Natural killer cell treated with Interleukin-12 subunit alpha and Interleukin-12 subunit beta and Interleukin-15 and Interleukin-18, amount 100 ng/mL, for 72 hours (primary cell): ENCODE measurements at regions not wholly inside any gene's neighbourhood (a gene's known extent, or its start where the extent isn't known, plus 50 kb on each side); places are given as distances from the start of the nearest gene placed in this dataset.

Experiments
- ATAC-seq, 2 donors: fragments of 150-1000 bp; cut with Tn5 transposase in 1 of 2; sonication (Bioruptor Pico), chemical (Tn5 transposase) in 1 of 2; 2 replicates each; pipeline ENCODE4 v1.10.0; 2021
- DNase-seq: peaks from one replicate; pipeline ENCODE4 v3.0.0; 2022; ENCODE audit warnings: low spot score
- H3K27ac Mint-ChIP-seq, 2 donors: 1 replicate in 1 of 2; 2 replicates in 1 of 2; pipeline ENCODE4 v1.8.0; 2022; ENCODE audit warnings: mixed read lengths in 2 of 2, mild to moderate bottlenecking in 1 of 2, moderate library complexity in 1 of 2
- H3K27me3 Mint-ChIP-seq, 2 donors: 1 replicate in 1 of 2; 2 replicates in 1 of 2; pipeline ENCODE4 v1.8.0; 2022; ENCODE audit warnings: mixed read lengths in 2 of 2
- H3K36me3 Mint-ChIP-seq: one replicate; pipeline ENCODE4 v1.8.0; 2022; ENCODE audit warnings: mixed read lengths
- H3K4me1 Mint-ChIP-seq, 2 donors: 1 replicate in 1 of 2; 2 replicates in 1 of 2; pipeline ENCODE4 v1.8.0; 2022; ENCODE audit warnings: low read depth in 2 of 2, mixed read lengths in 2 of 2, mild to moderate bottlenecking in 1 of 2
- H3K4me3 Mint-ChIP-seq: one replicate; pipeline ENCODE4 v1.8.0; 2022; ENCODE audit warnings: mixed read lengths
- H3K9me3 Mint-ChIP-seq: 2 replicates; pipeline ENCODE4 v1.8.0; 2022; ENCODE audit warnings: mixed read lengths

- no peak overlapping the region for H3K27ac Mint-ChIP-seq
- no peaks in the 10 kb centered on the region for H3K36me3 Mint-ChIP-seq
- no peak for ATAC-seq
- no peak for DNase-seq
- no peaks in the 10 kb centered on the region for H3K27me3 Mint-ChIP-seq
- H3K9me3 Mint-ChIP-seq, result peaks cover 2% of the 10 kb centered on the region
- H3K4me1 Mint-ChIP-seq, result no peaks in the 10 kb centered on the region
- H3K4me3 Mint-ChIP-seq, result no peak overlapping the region
These were observed 460.2 kb upstream of the UBE2E3 start for GRCh38 chr2:180520206-180520605.

GRCh38 chr2:180519276-180519675 lies 461.1 kb upstream of the UBE2E3 start:
- no peaks in the 10 kb centered on the region for H3K4me1 Mint-ChIP-seq
- DNase-seq, result no peak
- no peaks in the 10 kb centered on the region for H3K27me3 Mint-ChIP-seq
- H3K27ac Mint-ChIP-seq, result no peak overlapping the region
- no peak for ATAC-seq
- H3K9me3 Mint-ChIP-seq, result peaks cover 2% of the 10 kb centered on the region
- no peak overlapping the region for H3K4me3 Mint-ChIP-seq
- no peaks in the 10 kb centered on the region for H3K36me3 Mint-ChIP-seq

DNA sequence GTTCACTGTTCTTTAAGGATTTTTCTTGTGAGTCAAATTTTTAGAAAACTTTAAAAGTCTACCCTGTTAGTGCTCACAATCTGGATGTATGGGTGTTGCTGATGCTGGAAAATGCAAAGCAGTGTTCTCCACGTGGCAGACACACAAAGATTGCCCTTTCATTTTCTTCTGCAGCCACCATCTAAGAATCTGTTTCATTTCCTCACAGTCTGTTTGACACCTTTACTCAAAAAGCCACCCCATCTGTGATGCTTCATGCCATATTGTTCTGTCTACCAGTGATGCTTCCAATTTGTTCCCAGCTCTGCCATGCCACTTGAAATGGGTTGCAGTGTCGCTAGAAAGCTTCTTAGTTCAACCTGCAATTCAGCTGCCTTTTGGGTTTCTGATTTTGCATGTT lies 464.2 kb upstream of the UBE2E3 start:
- no peaks in the 10 kb centered on the region for H3K36me3 Mint-ChIP-seq
- no peak overlapping the region for H3K27ac Mint-ChIP-seq
- H3K27me3 Mint-ChIP-seq, result no peaks in the 10 kb centered on the region
- ATAC-seq (no peak), DNase-seq (no peak)
- H3K9me3 Mint-ChIP-seq, result peaks cover 2% of the 10 kb centered on the region
- no peak overlapping the region for H3K4me3 Mint-ChIP-seq
- no peaks in the 10 kb centered on the region for H3K4me1 Mint-ChIP-seq

GRCh38 chr2:180513389-180513788 lies 467.0 kb upstream of the UBE2E3 start:
- Mint-ChIP-seq H3K36me3 (no peaks in the 10 kb centered on the region), H3K4me1 (no peaks in the 10 kb centered on the region), H3K9me3 (peaks cover 2% of the 10 kb centered on the region), H3K27me3 (no peaks in the 10 kb centered on the region), H3K4me3 (no peak overlapping the region), H3K27ac (no peak overlapping the region)
- no peak for DNase-seq
- ATAC-seq, result no peak

- no peaks in the 10 kb centered on the region for H3K36me3 Mint-ChIP-seq
- no peak overlapping the region for H3K4me3 Mint-ChIP-seq
- no peaks in the 10 kb centered on the region for H3K4me1 Mint-ChIP-seq
- H3K9me3 Mint-ChIP-seq, result no peaks in the 10 kb centered on the region
- DNase-seq (no peak), ATAC-seq (no peak)
- no peaks in the 10 kb centered on the region for H3K27me3 Mint-ChIP-seq
- H3K27ac Mint-ChIP-seq, result no peak overlapping the region
These were observed 471.9 kb upstream of the UBE2E3 start for GRCh38 chr2:180508458-180508857.

- Mint-ChIP-seq H3K27me3 (no peaks in the 10 kb centered on the region), H3K4me3 (no peak overlapping the region), H3K27ac (no peak overlapping the region), H3K4me1 (no peaks in the 10 kb centered on the region), H3K9me3 (no peaks in the 10 kb centered on the region), H3K36me3 (no peaks in the 10 kb centered on the region)
- ATAC-seq (no peak), DNase-seq (no peak)
These were observed 473.4 kb upstream of the UBE2E3 start for GRCh38 chr2:180507028-180507427.

DNA sequence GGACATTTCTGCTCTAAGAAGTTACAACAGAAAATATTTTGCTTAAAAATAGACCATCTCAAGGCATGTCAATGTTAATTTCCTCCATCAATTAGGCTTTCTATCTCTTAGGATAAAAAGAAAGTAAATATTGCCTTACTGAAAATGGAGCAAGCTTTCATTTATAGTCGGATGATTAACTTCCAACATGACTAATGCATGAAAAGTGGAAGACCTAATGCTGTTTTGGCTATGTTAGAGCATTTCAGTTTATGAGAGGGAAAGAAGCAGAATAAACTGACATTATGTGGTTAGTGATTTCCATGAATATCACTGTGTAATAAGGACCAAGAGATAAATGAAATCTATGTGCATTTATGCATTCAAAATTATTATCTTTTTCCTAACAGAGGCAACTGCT lies 475.2 kb upstream of the UBE2E3 start:
- Mint-ChIP-seq H3K27ac (no peak overlapping the region), H3K4me1 (no peaks in the 10 kb centered on the region), H3K4me3 (no peak overlapping the region), H3K36me3 (no peaks in the 10 kb centered on the region), H3K9me3 (no peaks in the 10 kb centered on the region), H3K27me3 (no peaks in the 10 kb centered on the region)
- DNase-seq (no peak), ATAC-seq (no peak)

GRCh38 chr2:180497621-180498152 lies 482.7 kb upstream of the UBE2E3 start:
- Mint-ChIP-seq H3K4me3 (no peak overlapping the region), H3K36me3 (no peaks in the 10 kb centered on the region), H3K27me3 (no peaks in the 10 kb centered on the region), H3K27ac (no peak overlapping the region), H3K4me1 (no peaks in the 10 kb centered on the region), H3K9me3 (peaks cover 13% of the 10 kb centered on the region)
- no peak for DNase-seq
- no peak for ATAC-seq

DNA sequence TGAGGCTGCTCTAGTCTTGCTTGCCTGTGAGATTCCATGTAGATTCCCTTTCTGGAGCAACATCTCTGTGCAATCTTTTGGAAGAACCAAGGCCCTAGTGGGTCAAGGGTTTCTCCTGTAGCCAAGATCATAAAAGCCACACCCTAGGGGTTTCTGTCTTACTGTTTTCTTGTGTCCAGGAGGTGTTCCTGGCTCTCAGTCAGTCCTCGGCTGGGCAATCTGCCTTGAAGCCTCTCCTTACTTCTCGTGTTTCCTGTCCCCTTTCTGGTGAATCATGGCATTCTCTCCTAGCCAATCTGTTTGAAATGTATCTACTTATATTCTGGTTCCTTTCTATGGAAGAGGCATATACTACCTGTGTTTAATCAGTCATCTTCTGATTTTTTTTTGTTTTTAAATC lies 484.8 kb upstream of the UBE2E3 start:
- Mint-ChIP-seq H3K9me3 (peaks cover 23% of the 10 kb centered on the region), H3K36me3 (no peaks in the 10 kb centered on the region), H3K27ac (no peak overlapping the region), H3K4me1 (no peaks in the 10 kb centered on the region), H3K4me3 (no peak overlapping the region), H3K27me3 (no peaks in the 10 kb centered on the region)
- no peak for ATAC-seq
- no peak for DNase-seq

- H3K9me3 Mint-ChIP-seq, result peaks cover 26% of the 10 kb centered on the region
- H3K4me3 Mint-ChIP-seq, result no peak overlapping the region
- no peak for ATAC-seq
- no peaks in the 10 kb centered on the region for H3K4me1 Mint-ChIP-seq
- H3K27me3 Mint-ChIP-seq, result no peaks in the 10 kb centered on the region
- H3K27ac Mint-ChIP-seq, result no peak overlapping the region
- no peak for DNase-seq
- H3K36me3 Mint-ChIP-seq, result no peaks in the 10 kb centered on the region
These were observed 486.1 kb upstream of the UBE2E3 start for GRCh38 chr2:180494286-180494685.

DNA sequence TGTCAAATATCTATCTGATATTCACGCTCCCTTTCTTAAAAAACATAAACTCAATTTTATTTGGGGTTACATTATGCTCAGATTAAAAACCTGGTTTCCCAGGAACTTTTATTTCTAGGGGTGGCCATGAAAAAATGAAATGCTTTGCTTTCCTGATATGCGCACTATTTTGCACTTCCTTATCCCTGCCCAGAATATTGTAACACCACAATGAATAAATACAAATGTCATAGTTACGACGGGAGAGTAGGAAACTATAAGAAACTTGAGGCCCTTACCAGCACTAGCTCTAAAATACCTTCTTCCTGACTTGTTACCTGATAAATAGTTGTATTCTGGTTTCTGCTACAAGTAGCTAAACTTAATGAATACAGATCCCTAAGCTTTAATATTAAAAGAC lies 475.6 kb upstream of the CWC22 start:
- ATAC-seq (no peak), DNase-seq (no peak)
- H3K27ac Mint-ChIP-seq, result no peak overlapping the region
- H3K4me1 Mint-ChIP-seq, result no peaks in the 10 kb centered on the region
- H3K36me3 Mint-ChIP-seq, result no peaks in the 10 kb centered on the region
- no peak overlapping the region for H3K4me3 Mint-ChIP-seq
- H3K27me3 Mint-ChIP-seq, result no peaks in the 10 kb centered on the region
- peaks cover 5% of the 10 kb centered on the region for H3K9me3 Mint-ChIP-seq

DNA sequence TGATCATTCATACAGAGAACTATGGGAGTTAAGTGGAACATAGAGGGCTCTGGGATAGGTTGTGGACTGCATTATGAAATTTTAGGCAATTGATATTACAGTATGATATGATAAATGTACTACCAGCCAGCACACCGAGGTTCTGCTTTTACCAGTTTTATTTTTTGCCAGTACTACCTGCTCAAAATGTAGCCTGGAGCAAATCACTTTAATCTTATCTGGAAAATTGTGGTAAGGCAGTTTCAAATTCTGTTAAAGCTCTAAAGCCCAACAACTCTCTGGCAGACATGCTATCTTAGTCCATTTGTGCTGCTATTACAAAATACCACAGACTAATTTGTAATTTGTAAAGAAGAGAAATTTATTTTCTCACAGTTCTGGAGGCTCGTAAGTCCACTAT lies 474.9 kb upstream of the CWC22 start:
- Mint-ChIP-seq H3K4me1 (no peaks in the 10 kb centered on the region), H3K9me3 (peaks cover 5% of the 10 kb centered on the region), H3K27me3 (no peaks in the 10 kb centered on the region), H3K4me3 (no peak overlapping the region), H3K27ac (no peak overlapping the region), H3K36me3 (no peaks in the 10 kb centered on the region)
- DNase-seq, result no peak
- ATAC-seq, result no peak

DNA sequence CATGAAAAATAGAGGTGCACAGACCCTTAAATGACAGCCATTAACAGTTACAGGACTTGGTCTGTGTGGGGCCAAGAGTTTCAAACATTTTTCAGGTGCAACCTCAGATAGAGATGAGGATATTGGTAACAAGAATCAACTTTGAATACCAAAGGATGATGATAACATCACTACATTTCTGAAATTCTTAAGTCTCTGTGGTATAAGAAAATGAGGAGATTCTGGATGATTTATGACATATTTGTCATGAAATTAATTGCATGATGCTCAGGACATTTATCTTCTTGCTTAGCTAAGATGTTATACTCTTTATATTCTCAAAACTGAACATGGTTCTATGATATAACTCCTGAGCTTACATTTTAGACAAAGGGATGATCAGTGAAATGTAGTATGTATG lies 471.8 kb upstream of the CWC22 start:
- H3K27me3 Mint-ChIP-seq, result no peaks in the 10 kb centered on the region
- DNase-seq, result no peak
- H3K27ac Mint-ChIP-seq, result no peak overlapping the region
- no peak for ATAC-seq
- no peak overlapping the region for H3K4me3 Mint-ChIP-seq
- H3K9me3 Mint-ChIP-seq, result peaks cover 5% of the 10 kb centered on the region
- no peaks in the 10 kb centered on the region for H3K4me1 Mint-ChIP-seq
- H3K36me3 Mint-ChIP-seq, result no peaks in the 10 kb centered on the region

- Mint-ChIP-seq H3K27me3 (peaks cover 0 to 5% of the 10 kb centered on the region in 2 donors), H3K36me3 (no peaks in the 10 kb centered on the region), H3K4me1 (no peaks in the 10 kb centered on the region), H3K4me3 (no peak overlapping the region), H3K27ac (no peak overlapping the region), H3K9me3 (peaks cover 5% of the 10 kb centered on the region)
- DNase-seq (no peak), ATAC-seq (no peak)
These were observed 467.6 kb upstream of the CWC22 start for GRCh38 chr2:180474716-180475115.

DNA sequence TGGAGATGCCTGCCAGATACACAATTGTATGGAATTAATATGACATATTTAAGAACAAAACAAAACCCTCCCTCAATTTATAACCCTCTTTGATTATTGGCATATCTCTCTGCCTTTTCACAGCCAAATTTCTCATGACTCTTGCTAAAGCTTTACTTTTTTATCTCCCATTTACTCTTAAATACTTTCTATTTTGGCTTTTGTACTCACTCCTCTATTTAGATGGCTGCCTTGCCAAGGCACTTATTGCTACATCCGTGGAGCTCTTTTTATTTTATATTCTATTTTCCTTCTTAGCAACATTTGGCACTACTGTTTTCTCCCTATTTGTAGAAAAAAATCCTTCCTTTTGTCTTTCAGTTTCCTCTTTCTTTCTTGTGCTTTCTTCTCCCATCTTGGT lies 466.4 kb upstream of the CWC22 start:
- Mint-ChIP-seq H3K27me3 (peaks cover 0 to 5% of the 10 kb centered on the region in 2 donors), H3K4me3 (no peak overlapping the region), H3K27ac (no peak overlapping the region), H3K9me3 (peaks cover 5% of the 10 kb centered on the region), H3K4me1 (no peaks in the 10 kb centered on the region), H3K36me3 (no peaks in the 10 kb centered on the region)
- DNase-seq (no peak), ATAC-seq (no peak)
